ENCODE measurements at regions not wholly inside any gene's neighbourhood (a gene's known extent, or its start where the extent isn't known, plus 50 kb on each side); places are given as distances from the start of the nearest gene placed in this dataset.

- H3K4me3 ChIP-seq (ENCODE audit: low read length) = no peak overlapping the region
- WGBS = 96% methylated on average over 4 of the region's 4 CpGs
- H3K27ac ChIP-seq (ENCODE audit: low read depth, low read length) = no peak overlapping the region
- no peaks in the 10 kb centered on the region for H3K4me1 ChIP-seq (ENCODE audit: insufficient read depth, low read length)
- H3K36me3 ChIP-seq (ENCODE audit: insufficient read depth, low read length) = no peaks in the 10 kb centered on the region
- H3K9ac ChIP-seq (ENCODE audit: low read depth, low read length) = no peak overlapping the region
- H3K27me3 ChIP-seq (ENCODE audit: insufficient read depth, low read length) = no peaks in the 10 kb centered on the region
- H3K9me3 ChIP-seq (ENCODE audit: insufficient read depth, low read depth, low read length) = peaks cover 10% of the 10 kb centered on the region; the same call in 1 of the 2 replicates
Observed at GRCh38 chr12:29990971-29991370, 207.2 kb upstream of the TMTC1 start.

DNA sequence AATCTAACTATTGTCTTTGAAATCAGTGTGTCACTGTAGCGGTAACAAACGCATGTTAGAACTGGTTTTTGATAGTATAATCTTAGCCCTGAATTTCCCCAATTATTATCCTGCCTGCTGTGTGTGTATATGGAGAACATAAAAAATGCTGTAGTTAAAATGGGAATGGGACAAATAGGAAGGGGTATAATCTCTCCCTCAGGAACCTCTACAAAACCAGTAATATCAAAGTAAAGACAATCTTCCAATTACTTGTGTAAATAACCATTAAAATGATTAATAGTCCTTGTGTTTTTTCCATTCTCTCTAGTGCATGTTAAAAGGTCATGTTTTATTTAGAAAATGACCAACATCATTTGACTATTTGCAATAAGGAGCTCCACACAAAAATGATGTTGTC, 200.1 kb upstream of the TMTC1 start:
- Histone ChIP-seq H3K9me3 (ENCODE audit: insufficient read depth, low read depth, low read length) (peaks cover 10% of the 10 kb centered on the region; the same call in 1 of the 2 replicates), H3K27me3 (ENCODE audit: insufficient read depth, low read length) (no peaks in the 10 kb centered on the region), H3K4me1 (ENCODE audit: insufficient read depth, low read length) (no peaks in the 10 kb centered on the region), H3K27ac (ENCODE audit: low read depth, low read length) (no peak overlapping the region), H3K36me3 (ENCODE audit: insufficient read depth, low read length) (no peaks in the 10 kb centered on the region), H3K4me3 (ENCODE audit: low read length) (no peak overlapping the region), H3K9ac (ENCODE audit: low read depth, low read length) (no peak overlapping the region)
- no CpG with 5 or more reads among the region's 2 CpGs for WGBS

- no peaks in the 10 kb centered on the region for H3K27me3 ChIP-seq (ENCODE audit: insufficient read depth, low read length)
- H3K27ac ChIP-seq (ENCODE audit: low read depth, low read length) = no peak overlapping the region
- H3K4me1 ChIP-seq (ENCODE audit: insufficient read depth, low read length) = no peaks in the 10 kb centered on the region
- H3K9me3 ChIP-seq (ENCODE audit: insufficient read depth, low read depth, low read length) = no peaks in the 10 kb centered on the region
- no peaks in the 10 kb centered on the region for H3K36me3 ChIP-seq (ENCODE audit: insufficient read depth, low read length)
- H3K4me3 ChIP-seq (ENCODE audit: low read length) = no peak overlapping the region
- no peak overlapping the region for H3K9ac ChIP-seq (ENCODE audit: low read depth, low read length)
Observed at GRCh38 chr12:29980304-29980703, 196.6 kb upstream of the TMTC1 start.

DNA sequence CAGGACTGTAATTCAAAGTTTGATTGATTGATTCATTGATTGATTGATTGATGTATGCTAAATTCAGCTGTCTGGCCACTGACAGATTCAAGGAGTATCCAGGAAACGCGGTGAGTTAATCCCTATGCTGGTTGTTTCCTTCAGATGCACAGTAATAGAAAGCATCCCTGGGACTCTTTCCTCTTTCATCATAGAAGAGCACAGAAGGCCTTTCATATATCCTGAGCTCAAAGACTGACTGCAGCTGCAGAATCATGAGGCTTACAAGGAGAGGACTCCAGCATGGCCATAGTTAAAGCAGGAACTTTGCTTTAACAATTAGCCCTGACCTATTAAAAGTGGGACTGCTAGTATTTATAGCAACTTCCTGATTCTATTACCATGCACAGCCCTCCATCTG, 187.7 kb upstream of the TMTC1 start:
- WGBS = 92% methylated on average over 2 of the region's 2 CpGs
- Histone ChIP-seq H3K4me3 (ENCODE audit: low read length) (no peak overlapping the region), H3K9ac (ENCODE audit: low read depth, low read length) (no peak overlapping the region), H3K27me3 (ENCODE audit: insufficient read depth, low read length) (no peaks in the 10 kb centered on the region), H3K27ac (ENCODE audit: low read depth, low read length) (no peak overlapping the region), H3K4me1 (ENCODE audit: insufficient read depth, low read length) (0 out of 2 replicates have a peak, but pooled peaks cover 3% of the 10 kb centered on the region), H3K9me3 (ENCODE audit: insufficient read depth, low read depth, low read length) (peaks cover 6% of the 10 kb centered on the region; the same call in 1 of the 2 replicates), H3K36me3 (ENCODE audit: insufficient read depth, low read length) (no peaks in the 10 kb centered on the region)

GRCh38 chr12:29970501-29970900, 186.8 kb upstream of the TMTC1 start:
- H3K9ac ChIP-seq (ENCODE audit: low read depth, low read length) = no peak overlapping the region
- peaks cover 6% of the 10 kb centered on the region; the same call in 1 of the 2 replicates for H3K9me3 ChIP-seq (ENCODE audit: insufficient read depth, low read depth, low read length)
- no peaks in the 10 kb centered on the region for H3K36me3 ChIP-seq (ENCODE audit: insufficient read depth, low read length)
- no peaks in the 10 kb centered on the region for H3K27me3 ChIP-seq (ENCODE audit: insufficient read depth, low read length)
- no peak overlapping the region for H3K27ac ChIP-seq (ENCODE audit: low read depth, low read length)
- no peak overlapping the region for H3K4me3 ChIP-seq (ENCODE audit: low read length)
- H3K4me1 ChIP-seq (ENCODE audit: insufficient read depth, low read length) = 0 out of 2 replicates have a peak, but pooled peaks cover 3% of the 10 kb centered on the region
- WGBS = 100% methylated on average over 3 of the region's 3 CpGs

DNA sequence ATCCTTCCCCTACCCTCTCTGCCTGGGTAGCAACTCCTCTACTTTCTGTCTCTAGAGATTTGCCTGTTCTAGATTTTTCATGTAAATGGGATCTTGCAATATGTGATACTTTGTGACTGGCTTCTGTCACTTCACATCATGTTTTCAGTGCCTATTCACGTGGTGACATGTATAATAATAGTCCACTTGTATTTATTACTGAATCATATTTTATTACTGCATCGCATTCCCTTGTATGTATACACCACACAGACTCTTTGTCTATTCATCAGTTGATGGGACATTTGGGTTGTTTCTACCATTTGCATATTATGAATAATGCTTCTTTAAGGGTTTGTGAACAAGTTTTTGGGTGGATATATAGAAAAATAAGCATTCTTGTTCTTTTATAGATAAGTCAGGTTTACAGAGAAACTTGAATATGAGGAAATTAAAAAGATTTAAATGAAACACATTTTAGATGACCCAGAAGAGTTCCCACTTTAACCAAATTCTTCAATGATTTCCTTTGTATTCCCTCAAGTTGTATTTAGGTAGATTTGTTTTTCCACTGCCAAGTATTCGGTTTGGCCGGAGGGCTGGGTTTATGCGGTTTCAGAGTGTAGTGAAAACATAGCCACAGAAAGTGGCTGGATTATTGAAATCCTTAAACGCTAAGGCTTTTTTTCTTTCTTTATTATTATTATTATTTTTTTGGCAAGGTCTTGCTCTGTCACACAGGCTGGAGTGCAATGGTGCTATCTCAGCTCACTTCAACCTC, 178.7 kb upstream of the TMTC1 start:
- Histone ChIP-seq H3K27me3 (ENCODE audit: insufficient read depth, low read length) (no peaks in the 10 kb centered on the region), H3K4me3 (ENCODE audit: low read length) (no peak overlapping the region), H3K4me1 (ENCODE audit: insufficient read depth, low read length) (no peaks in the 10 kb centered on the region), H3K36me3 (ENCODE audit: insufficient read depth, low read length) (no peaks in the 10 kb centered on the region), H3K27ac (ENCODE audit: low read depth, low read length) (no peak overlapping the region), H3K9me3 (ENCODE audit: insufficient read depth, low read depth, low read length) (no peaks in the 10 kb centered on the region), H3K9ac (ENCODE audit: low read depth, low read length) (no peak overlapping the region)
- 100% methylated on average over 3 of the region's 6 CpGs for WGBS

DNA sequence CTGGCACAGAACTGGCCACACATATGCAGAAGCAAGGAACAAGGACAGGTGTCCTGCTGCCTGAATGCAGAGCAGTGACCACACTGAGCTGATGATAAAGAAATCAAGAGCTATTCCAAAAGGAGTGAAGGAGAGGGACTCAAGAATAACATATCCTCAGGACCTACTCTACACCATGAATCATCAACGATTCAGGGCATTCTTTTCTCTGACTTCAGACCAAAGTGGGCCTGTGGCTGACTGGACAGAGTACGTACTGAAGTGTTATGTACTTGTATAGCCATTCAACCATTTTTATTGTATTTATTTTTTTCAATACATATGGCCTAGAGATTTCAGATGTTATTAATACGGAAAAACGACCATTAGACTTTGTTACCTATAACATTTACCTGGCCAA, 177.5 kb upstream of the TMTC1 start:
- WGBS = 75% methylated on average over 4 of the region's 4 CpGs
- H3K9ac ChIP-seq (ENCODE audit: low read depth, low read length) = no peak overlapping the region
- H3K4me3 ChIP-seq (ENCODE audit: low read length) = no peak overlapping the region
- H3K36me3 ChIP-seq (ENCODE audit: insufficient read depth, low read length) = no peaks in the 10 kb centered on the region
- no peaks in the 10 kb centered on the region for H3K27me3 ChIP-seq (ENCODE audit: insufficient read depth, low read length)
- H3K27ac ChIP-seq (ENCODE audit: low read depth, low read length) = no peak overlapping the region
- no peaks in the 10 kb centered on the region for H3K4me1 ChIP-seq (ENCODE audit: insufficient read depth, low read length)
- H3K9me3 ChIP-seq (ENCODE audit: insufficient read depth, low read depth, low read length) = no peaks in the 10 kb centered on the region

DNA sequence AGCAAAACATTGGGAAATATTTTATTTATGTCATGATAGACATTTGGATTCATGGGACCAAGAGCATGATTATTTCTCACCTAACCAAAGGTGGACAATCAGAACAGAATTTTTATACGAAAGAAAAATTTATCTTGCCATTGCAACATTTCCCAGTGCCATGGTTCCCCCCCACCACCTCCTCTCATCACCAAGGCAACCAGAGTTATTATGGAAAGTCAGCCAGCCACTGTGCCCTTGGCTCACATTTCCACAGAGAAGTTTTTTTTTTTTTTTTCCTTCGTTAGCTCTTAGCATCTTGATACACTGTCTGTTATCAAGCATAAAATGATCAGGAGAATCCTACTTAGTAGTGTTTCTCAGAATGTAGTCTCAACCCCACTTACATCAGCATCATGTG, 176.4 kb upstream of the TMTC1 start:
- Histone ChIP-seq H3K9me3 (ENCODE audit: insufficient read depth, low read depth, low read length) (no peaks in the 10 kb centered on the region), H3K27ac (ENCODE audit: low read depth, low read length) (no peak overlapping the region), H3K27me3 (ENCODE audit: insufficient read depth, low read length) (no peaks in the 10 kb centered on the region), H3K36me3 (ENCODE audit: insufficient read depth, low read length) (no peaks in the 10 kb centered on the region), H3K4me3 (ENCODE audit: low read length) (no peak overlapping the region), H3K9ac (ENCODE audit: low read depth, low read length) (no peak overlapping the region), H3K4me1 (ENCODE audit: insufficient read depth, low read length) (no peaks in the 10 kb centered on the region)
- 98% methylated on average over 2 of the region's 2 CpGs for WGBS

- no peak overlapping the region for H3K4me3 ChIP-seq (ENCODE audit: low read length)
- no peak overlapping the region for H3K27ac ChIP-seq (ENCODE audit: low read depth, low read length)
- H3K27me3 ChIP-seq (ENCODE audit: insufficient read depth, low read length) = no peaks in the 10 kb centered on the region
- no peaks in the 10 kb centered on the region for H3K9me3 ChIP-seq (ENCODE audit: insufficient read depth, low read depth, low read length)
- no peak overlapping the region for H3K9ac ChIP-seq (ENCODE audit: low read depth, low read length)
- H3K4me1 ChIP-seq (ENCODE audit: insufficient read depth, low read length) = no peaks in the 10 kb centered on the region
- 92% methylated on average over 2 of the region's 2 CpGs for WGBS
- no peaks in the 10 kb centered on the region for H3K36me3 ChIP-seq (ENCODE audit: insufficient read depth, low read length)
Observed at GRCh38 chr12:29957835-29958234, 174.1 kb upstream of the TMTC1 start.

- H3K36me3 ChIP-seq (ENCODE audit: insufficient read depth, low read length) = no peaks in the 10 kb centered on the region
- no peak overlapping the region for H3K27ac ChIP-seq (ENCODE audit: low read depth, low read length)
- no peak overlapping the region for H3K4me3 ChIP-seq (ENCODE audit: low read length)
- no peak overlapping the region for H3K9ac ChIP-seq (ENCODE audit: low read depth, low read length)
- 96% methylated on average over 4 of the region's 5 CpGs for WGBS
- H3K27me3 ChIP-seq (ENCODE audit: insufficient read depth, low read length) = no peaks in the 10 kb centered on the region
- H3K4me1 ChIP-seq (ENCODE audit: insufficient read depth, low read length) = no peaks in the 10 kb centered on the region
- no peaks in the 10 kb centered on the region for H3K9me3 ChIP-seq (ENCODE audit: insufficient read depth, low read depth, low read length)
Observed at GRCh38 chr12:29945904-29946303, 162.2 kb upstream of the TMTC1 start.

DNA sequence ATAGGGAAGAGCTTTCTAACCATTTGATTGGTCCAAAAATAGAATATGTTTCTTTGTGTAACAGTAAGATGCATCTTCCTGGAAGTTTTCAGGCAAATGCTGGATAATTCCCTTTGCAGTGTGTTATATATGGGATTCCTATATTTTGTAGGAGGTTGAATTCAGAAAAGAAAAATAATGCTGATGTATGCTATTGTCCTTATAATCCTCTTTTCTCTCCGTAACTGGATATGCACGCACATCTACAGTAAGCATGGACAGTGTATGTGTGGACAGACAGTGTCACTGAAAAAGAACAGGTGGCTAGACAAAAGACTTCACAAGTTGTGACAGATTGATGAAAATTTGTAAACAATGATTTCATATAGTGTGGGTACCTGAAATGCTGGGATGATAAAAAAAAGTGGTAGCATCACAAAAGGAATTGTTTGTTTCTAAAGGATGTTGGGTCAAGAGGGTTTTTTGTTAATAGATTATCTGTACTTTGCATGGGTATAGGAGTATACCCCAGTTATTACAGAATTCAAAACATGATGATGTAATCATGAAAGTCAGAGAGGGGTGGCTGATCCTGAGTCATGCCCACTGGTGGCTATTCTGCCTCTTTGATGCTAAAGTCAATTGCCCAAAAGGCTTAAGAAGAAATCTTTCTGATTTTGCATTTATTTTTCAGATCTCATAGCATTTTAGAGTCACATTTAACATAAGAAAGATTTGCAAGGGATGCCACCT, 160.7 kb upstream of the TMTC1 start:
- Histone ChIP-seq H3K4me1 (ENCODE audit: insufficient read depth, low read length) (no peaks in the 10 kb centered on the region), H3K36me3 (ENCODE audit: insufficient read depth, low read length) (no peaks in the 10 kb centered on the region), H3K27me3 (ENCODE audit: insufficient read depth, low read length) (no peaks in the 10 kb centered on the region), H3K9me3 (ENCODE audit: insufficient read depth, low read depth, low read length) (peaks cover 9% of the 10 kb centered on the region), H3K27ac (ENCODE audit: low read depth, low read length) (no peak overlapping the region), H3K9ac (ENCODE audit: low read depth, low read length) (no peak overlapping the region), H3K4me3 (ENCODE audit: low read length) (no peak overlapping the region)
- 96% methylated on average over 2 of the region's 2 CpGs for WGBS

Data from HUES64 (cell line).